GM11168 (cell line): ENCODE measurements at regions not wholly inside any gene's neighbourhood (a gene's known extent, or its start where the extent isn't known, plus 50 kb on each side); places are given as distances from the start of the nearest gene placed in this dataset.

Experiments used
- in situ Hi-C: fragments of 300-500 bp; cut with MboI; formaldehyde crosslinking; loops from one replicate; pipeline ENCODE4 v1.12.0; 2022; ENCODE audit warnings: low sequenced_read_pairs; ENCODE audit not compliant: unreplicated experiment

DNA sequence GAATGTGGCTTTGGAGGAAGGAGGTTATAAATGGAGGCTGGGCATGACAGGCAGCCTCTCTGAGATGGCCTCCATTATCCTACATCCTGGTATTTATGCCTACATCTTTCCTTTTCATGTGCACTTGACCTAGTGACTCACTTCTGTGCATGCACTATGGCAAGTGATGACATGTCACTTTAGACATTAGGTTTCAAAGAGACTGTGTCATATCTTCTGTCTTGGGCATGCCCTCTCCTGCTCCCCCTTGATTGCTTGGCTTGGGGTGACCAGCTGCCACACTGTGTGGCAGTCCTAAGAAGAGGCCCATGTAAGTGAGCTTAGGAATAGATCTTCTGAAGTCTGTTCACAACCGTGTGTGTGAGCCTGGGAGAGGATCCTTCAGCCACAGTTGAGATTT lies 472.8 kb downstream of the FGF9 start:
- in situ Hi-C loops, result no loop called here

DNA sequence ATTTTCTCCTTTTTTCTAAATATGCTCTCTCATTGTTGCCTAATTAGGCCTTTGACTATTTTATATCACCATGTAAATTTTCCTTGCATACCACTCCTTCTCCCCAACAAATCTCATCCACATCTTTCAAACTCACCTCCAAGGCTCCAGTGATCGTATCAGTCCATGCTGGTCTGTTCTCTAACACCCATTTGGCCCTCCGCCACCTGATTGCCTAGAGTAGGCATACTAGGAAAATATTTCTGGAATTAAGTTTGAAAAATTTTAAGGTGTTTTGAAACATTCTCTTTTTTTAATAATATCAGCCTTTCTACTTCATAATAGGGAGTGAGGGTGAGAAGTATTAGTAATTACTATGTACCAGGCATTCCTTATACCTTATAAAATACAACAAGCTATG lies 473.9 kb downstream of the FGF9 start:
- in situ Hi-C loops, result no loop called here

DNA sequence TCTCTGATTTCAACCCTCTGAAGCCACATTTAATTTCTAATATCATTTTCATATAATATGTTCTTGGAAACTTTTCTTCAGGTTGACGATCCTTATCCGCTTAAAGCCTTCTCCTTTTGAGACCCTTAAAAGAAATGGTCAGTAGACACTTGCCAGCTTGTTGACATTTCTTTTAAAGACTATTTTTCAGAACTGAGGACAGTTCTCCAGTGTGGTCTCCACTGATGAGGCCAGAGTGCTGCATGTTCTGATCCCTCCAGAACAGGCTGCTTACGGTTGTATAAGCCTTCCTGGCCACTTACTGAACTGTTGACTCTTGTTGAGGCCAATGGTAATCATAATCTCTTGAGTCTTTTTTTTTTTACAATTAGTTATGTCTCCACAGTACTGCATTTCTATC lies 477.3 kb downstream of the FGF9 start:
- in situ Hi-C loops, result no loop called here

DNA sequence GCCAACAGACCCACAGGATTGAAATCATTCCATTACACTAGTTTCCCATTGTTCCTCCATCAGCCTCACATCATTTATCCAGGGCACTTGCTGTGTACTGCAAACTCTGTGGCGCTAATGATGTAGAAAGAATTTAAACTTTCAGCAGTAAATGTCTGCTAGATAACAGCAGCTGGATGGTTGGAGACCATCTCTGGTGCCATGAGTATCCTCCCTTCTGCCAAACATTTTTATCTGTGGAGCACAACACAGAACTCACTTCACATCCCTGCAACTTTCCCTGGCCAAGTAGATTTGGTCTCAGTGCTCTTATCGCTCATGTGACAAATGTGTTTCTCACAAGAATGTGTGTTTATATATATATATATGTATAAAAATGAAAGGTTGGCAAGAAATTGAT lies 481.9 kb downstream of the FGF9 start:
- in situ Hi-C loops, result no loop called here

DNA sequence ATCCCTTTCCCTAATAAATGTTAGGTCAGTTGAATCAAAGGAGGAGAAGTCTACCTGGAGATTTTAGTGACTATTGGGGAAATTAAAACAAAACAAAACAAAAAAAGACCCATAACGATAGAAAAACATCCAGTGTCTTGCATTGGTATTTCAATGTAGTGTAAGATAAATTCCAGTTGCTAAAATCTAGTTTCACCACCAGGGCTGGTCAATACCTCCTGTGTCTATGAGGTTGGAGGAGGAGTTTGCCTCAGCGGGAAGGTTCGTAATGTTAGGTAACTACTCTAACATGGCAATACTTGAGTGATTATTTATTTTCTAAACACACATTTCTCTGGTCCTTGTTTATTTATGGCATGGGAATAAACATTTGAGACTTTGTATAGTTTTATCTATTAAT lies 483.2 kb downstream of the FGF9 start:
- in situ Hi-C loops, result no loop called here

DNA sequence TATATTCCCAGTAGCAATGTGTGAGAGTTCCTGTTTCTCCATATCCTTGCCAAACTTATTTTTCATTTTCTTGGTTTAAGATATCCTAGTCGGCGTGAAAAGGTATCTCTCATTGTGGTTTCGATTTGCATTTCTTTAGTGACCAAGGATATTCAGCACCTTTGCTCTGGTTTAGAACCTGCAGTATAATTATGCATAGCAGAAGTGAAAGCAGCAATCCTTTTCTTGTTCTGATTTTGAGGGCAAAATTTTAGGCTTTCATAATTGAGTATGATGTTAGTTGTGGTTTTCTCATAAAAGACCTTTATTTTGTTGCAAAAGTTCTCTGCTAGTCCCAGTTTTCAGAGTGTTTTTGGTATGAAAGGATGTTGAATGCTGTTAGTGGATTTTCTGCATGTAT lies 491.0 kb downstream of the FGF9 start:
- in situ Hi-C loops, result loop anchor here (5.0 kb wide), 1 partner anchor 45 kb away; no protein-coding TSS in a partner anchor

DNA sequence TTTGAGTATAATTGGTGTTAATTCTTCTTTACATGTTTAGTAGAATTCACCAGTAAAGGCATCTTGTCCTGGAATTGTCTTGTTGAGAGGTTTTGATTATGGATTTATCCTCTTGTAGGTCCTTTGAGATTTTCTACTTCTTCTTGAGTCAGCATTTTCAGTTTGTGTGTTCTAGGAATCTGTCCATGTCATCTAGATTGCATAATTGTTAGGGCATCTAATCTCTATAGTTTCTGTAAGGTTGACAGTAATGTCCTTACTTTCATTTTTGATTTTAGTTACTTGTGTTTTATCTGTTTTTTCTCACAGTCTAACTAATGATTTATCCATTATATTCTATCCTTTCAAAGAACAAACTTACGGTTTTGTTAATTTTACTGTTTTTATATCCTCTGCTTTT lies 492.0 kb downstream of the FGF9 start:
- in situ Hi-C loops, result loop anchor here (5.0 kb wide), 1 partner anchor 46 kb away; no protein-coding TSS in a partner anchor

DNA sequence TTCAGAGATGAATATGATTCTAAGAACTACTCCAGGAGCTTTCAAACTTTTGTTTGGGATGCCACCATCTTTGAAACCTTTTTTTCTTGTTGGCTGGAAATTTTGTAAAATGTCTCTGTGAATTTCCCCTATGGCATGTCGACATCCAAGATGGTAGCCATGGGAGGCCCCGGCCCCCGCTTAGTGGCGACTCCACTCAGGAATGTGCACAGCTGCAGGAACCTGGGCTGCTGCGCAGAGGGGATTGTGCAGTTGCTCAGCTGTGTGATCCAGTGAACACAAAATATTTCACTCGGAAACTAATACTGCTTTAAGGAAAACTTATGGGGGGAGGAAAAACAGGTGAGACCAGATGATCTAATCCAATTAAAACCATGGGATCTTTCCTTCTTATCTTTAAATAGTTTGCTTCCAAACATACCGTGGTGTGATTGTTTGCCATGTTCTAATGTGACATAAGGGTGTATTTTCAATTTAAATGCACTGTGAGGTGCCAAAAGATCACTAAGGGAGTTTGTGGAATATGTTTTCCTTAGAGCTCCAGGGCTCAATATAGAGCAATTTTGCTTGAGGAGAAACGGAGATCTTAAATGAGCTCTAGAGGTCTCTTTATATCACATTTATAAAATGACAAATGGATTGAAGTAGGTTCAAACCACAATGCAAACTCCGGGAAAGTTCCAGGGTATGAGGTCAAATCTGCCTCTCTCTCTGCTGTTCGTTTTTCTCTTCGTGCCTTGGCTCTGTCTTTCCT lies 497.7 kb downstream of the FGF9 start:
- in situ Hi-C loops, result no loop called here

DNA sequence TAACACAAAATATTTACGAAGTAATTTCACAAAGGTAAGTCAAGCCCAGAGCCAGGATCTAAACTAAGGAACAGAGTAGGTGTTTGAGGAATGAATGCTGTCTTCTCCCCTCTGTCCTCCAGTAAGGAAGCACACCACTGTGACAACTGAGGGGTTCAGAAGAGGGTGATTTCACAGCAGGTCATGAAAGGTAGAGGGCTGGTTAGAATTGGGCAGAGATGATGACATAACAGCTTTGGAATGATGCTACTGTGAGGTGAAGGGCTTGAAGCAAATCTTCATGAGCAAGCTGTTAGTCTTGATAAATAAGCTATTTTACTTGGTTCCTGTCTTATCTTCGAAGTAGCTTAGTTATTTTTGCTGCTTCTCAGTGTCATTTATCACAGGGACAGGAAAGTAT lies 498.6 kb downstream of the FGF9 start:
- in situ Hi-C loops, result no loop called here

DNA sequence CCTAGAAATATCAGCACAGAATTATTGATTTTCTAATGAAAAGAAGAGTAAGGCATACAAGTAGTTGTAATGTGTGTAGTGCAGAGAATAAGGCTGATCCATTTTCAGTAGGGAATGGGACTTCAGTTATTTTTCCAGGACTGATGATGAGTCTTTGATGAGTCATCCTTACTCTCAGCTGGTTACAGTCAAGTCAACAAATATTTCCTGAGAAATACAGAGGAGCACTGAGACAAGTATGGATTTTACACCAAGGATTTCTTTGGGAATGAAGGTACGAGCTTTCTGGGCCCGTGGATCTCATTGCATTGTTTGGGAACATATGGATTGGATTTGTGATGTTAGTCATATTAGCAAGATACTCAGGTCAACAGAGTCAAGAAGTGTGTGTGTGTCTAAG lies 502.7 kb downstream of the FGF9 start:
- in situ Hi-C loops, result no loop called here

DNA sequence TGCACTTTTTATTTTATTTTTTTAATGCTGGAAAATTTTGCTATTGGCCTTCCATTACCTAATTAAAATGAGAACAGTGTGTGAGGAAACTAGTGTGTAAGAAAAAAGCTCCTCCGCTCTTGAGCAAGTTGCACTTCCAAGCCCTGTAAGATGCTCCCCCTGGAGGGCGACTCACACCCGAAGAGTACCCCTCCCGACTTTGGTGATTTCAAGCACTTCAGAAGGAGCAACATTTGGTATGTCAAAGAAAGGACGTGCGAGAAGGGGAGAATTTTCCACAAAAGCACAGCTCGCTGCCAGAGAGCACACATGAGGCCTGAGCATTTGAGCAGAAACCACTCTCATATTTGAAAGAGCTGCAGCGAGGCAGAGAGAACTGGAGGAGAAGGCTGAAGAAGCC lies 504.4 kb downstream of the FGF9 start:
- in situ Hi-C loops, result no loop called here

DNA sequence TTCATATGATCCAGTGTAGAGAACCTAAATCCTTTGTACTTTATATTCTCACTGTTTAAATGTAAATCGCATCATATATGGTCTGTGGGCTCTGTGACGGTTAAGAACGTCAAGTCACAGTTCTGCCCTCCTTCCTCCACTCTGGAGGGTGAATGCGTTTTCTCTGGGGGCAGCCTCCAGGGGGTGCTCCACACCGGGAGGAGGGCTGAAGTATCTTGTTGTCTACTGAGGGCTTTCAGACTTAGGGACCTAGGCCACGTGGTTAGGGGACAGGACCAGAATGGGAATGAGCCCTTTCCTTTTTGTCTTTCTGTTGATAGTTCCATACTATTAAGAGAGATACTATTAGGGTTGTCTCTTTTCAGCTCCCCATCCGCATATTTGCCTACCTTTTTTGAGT lies 504.9 kb downstream of the FGF9 start:
- in situ Hi-C loops, result no loop called here

DNA sequence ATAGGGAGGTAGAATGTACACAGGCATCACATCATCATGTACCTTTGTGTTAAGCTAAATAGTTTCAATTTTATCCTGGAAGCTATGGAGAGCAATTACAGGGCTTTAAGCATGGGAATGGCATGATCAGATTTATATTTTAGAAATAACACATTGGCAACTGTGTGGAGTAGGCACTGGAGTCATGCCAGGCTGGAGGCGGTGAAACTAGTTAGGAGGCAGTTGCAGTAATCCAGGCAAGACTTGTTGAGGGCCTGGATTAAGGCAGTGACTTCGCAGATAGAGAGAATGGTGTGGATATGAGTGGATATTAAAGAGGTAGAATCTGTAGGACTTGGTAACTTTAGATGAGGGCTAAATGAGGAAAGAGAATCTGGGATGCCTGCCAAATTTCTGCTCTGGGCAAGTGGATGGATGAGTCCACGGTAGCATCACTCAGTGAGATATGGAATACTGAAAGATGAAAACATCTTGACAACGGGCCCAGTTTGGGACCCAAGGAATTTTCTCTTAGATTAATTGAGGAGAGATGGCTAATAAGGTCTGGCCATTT lies 506.2 kb downstream of the FGF9 start:
- in situ Hi-C loops, result no loop called here

DNA sequence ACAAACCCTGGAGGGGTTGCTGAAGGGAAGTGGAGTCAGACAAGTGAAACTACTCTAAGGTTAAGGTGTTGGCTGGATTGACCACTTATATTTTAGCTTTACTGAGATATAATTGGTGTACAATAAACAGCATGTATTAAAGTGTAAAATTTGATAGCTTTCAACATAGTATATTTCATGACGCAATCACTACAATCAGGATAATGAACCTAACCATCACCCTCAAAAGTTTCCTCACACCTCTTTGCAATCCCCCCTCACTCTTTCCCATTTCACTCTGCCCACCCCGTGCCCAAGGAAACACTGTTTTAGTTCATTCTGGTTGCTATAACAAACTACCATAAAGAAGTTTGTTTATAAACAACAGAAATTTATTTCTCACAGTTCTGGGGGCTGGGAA lies 508.0 kb downstream of the FGF9 start:
- in situ Hi-C loops, result no loop called here

DNA sequence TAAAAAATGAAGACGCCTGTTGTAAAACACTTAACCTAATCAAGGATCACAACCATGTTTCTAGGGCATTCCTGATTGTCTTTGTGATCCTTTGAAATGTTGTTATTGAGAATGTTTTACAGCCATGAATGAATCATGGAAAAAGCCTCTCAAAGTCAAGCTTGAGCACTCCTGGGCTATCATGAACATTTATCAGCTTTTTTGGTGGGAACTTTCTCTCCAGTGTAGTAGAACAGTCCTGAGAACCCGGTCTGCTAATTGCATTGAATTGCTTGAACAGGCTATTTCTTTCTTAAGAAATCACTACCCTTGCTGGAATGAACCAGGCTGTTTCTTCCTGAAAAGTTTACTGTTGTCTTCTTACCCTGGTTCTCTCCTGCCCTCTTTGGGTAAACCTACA lies 516.5 kb downstream of the FGF9 start:
- in situ Hi-C loops, result no loop called here

DNA sequence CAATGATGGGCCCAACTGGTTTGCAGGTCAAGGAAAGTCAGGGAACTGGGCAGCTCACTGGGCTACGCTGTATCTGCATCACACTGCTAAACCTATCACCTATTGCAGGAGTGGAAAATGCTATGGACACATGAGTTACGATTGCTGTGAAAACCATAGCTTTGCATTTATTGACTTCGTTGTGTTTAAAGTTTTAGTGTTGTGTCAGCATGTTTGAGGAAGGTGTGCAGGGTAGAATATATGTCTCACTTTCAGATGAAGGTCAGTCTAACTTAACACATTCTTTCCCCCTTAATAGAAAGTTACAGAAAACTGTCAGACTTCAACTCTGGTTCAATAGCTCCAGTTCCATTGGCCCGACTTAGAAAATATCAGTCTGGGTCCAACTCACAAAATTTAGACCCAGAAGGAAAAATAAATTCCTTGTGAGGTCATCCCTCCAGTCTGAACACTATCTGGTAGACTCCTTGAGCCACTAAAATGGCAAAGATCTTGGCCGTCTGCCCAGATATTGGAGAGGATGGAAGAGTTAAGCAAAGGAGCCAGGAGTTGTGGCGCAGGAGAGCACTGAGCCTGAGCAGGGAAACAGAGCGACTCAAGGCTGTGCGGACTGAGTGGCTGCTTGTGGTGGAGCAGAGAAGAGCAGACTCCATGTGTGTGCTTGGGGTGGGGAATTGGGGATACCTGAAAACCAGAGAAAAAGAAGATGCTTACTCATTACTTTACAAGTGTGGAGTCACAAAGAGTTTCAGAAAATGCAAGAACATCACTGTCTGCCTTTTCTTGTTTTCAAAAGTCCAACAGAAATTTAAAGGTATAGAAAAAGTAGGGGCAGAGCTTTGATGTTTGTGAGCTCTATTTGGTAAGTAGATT lies 518.5 kb downstream of the FGF9 start:
- in situ Hi-C loops, result no loop called here

DNA sequence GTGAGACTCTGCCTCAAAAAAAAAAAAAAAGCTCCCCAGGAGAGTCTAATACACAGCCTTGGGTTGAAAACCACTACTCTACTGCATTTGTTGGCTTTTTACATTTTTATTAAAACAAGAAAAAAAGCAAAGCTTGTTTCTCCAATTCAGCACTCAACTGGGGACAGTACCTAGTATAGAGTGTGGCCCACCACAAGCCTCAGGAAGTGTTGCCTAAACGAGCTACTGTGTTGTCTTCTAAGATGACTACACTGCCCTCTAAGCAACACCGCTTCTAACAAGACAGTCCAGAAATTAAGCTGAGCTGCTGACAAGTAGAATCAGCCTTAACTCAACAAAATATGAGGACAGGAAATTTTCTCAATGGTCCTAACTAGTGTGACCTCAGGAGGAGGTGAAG lies 522.2 kb downstream of the FGF9 start:
- in situ Hi-C loops, result no loop called here

DNA sequence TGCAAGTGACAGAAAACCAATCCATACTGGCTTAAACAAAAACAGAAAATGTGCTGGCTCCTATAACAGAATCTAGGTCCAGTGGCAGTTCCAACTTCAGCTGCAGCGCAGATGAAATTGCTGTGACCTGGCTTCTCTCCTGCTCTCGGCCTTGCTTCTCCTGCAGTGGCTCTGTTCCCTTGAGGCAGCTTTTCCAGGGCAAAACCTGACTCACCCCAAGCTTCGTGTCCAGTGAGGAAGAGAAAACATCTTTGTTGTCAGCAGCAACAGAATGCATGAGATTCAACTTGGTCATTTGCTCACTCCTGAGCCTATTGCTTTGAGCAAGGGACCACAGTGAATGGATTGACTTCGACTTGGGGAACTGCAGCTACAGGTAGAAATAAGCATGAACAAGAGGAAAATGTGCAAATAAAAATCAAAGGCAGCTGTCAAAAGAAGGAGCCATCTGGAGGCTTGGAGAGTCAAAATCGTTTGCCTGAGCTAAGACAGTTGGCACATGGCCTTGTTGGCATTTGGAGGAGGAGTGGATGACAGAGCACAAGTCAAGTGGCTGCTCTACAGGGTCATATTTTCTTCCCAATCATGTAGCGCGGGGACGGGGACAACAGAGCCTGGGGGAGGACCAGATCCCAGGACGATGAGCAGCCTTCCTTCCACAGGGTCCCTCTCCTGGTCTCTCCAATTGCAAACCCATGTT lies 523.4 kb downstream of the FGF9 start:
- in situ Hi-C loops, result no loop called here

DNA sequence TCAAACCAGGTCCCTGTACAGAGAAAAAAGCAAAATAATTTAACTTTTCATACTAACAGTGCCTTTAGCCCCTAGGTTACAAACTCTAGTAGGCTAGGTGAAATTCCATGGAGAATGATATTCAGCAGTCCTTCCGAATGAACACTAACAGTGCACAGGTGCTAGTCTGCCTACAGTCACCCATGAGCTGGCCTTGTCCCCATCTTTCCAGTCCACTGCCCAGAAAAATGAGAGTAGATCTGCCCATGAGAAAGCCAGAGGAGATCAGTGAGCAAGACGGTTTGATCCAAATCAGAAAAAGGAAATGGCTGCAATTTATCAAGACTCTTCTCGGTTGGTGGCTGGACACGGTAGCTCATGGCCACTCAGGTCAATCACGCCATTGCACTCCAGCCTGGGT lies 524.9 kb downstream of the FGF9 start:
- in situ Hi-C loops, result no loop called here

DNA sequence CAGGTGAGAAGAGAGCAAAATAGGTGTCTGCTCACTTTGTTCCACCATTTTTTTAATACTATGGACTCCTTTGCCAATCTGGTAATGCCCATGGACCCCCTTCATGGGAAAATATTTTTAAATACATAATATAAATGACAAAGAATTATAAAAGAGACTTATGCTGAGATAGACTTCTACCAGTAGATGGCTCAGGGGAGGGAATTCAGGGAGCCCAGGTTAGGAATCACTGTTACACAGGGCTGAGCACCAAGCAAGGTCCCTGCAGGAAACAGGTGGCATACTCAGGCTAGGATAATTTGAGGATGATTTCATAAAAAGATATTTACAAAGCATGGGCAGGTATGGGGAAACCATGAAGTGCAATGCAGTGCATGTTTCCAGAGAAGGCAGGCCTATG lies 525.9 kb downstream of the FGF9 start:
- in situ Hi-C loops, result no loop called here

DNA sequence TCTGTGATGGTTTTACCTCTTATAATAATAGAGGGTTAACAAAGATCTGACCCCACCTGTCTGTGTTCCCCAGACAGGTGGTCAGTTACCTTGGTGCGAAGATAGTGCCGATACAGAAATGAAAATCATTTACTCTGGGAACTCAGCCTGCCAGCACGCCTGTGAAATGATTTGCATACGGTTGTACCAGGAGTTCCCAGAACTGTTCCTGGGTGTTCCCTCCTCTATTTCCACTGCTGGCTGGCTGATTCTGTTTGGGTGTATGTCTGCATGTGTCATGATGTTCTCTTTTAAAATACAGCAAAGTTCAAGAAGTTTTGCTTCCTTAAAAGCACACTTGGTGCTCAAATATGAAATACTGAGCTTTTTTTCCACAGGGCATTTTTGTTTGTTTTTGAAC lies 527.1 kb downstream of the FGF9 start:
- in situ Hi-C loops, result no loop called here
